ENCODE measurements at regions not wholly inside any gene's neighbourhood (a gene's known extent, or its start where the extent isn't known, plus 50 kb on each side); places are given as distances from the start of the nearest gene placed in this dataset.

GRCh38 chr1:87787551-87787950 lies 458.9 kb downstream of the LMO4 start:
- TF ChIP-seq, protein P1, sequence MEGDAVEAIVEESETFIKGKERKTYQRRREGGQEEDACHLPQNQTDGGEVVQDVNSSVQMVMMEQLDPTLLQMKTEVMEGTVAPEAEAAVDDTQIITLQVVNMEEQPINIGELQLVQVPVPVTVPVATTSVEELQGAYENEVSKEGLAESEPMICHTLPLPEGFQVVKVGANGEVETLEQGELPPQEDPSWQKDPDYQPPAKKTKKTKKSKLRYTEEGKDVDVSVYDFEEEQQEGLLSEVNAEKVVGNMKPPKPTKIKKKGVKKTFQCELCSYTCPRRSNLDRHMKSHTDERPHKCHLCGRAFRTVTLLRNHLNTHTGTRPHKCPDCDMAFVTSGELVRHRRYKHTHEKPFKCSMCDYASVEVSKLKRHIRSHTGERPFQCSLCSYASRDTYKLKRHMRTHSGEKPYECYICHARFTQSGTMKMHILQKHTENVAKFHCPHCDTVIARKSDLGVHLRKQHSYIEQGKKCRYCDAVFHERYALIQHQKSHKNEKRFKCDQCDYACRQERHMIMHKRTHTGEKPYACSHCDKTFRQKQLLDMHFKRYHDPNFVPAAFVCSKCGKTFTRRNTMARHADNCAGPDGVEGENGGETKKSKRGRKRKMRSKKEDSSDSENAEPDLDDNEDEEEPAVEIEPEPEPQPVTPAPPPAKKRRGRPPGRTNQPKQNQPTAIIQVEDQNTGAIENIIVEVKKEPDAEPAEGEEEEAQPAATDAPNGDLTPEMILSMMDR (IDR thresholded peaks at IDR 0.05) = no peak
- H3K4me1 ChIP-seq = no peaks in the 10 kb centered on the region
- H3K27ac ChIP-seq = no peak overlapping the region
- no peaks in the 10 kb centered on the region for H3K9me3 ChIP-seq
- H3K4me3 ChIP-seq = no peak overlapping the region
- ATAC-seq = no peak
- no peak for DNase-seq
- H3K27me3 ChIP-seq (ENCODE audit: insufficient read depth in 3 of 3, low read length in 2 of 3) = no peaks in the 10 kb centered on the region
- WGBS, 3 donors = 31 to 44% (median 36%) methylated on average over 3 of the region's 3 CpGs
- H3K36me3 ChIP-seq (ENCODE audit: insufficient read depth in 1 of 2, low read depth in 1 of 2) = no peaks in the 10 kb centered on the region
- intact Hi-C loops (cut with DNase I) = no loop called here

GRCh38 chr1:87790756-87791155 lies 462.1 kb downstream of the LMO4 start:
- H3K9me3 ChIP-seq = no peaks in the 10 kb centered on the region
- ATAC-seq (no peak), DNase-seq (no peak)
- H3K4me3 ChIP-seq = no peak overlapping the region
- no peak overlapping the region for H3K27ac ChIP-seq
- no peaks in the 10 kb centered on the region for H3K27me3 ChIP-seq (ENCODE audit: insufficient read depth in 3 of 3, low read length in 2 of 3)
- H3K4me1 ChIP-seq = no peaks in the 10 kb centered on the region
- H3K36me3 ChIP-seq (ENCODE audit: insufficient read depth in 1 of 2, low read depth in 1 of 2) = no peaks in the 10 kb centered on the region
- 78 to 84% (median 82%) methylated on average over 2 of the region's 2 CpGs for WGBS, 3 donors
- intact Hi-C loops (cut with DNase I) = no loop called here
- TF ChIP-seq, protein P1 (IDR thresholded peaks at IDR 0.05) = no peak

DNA sequence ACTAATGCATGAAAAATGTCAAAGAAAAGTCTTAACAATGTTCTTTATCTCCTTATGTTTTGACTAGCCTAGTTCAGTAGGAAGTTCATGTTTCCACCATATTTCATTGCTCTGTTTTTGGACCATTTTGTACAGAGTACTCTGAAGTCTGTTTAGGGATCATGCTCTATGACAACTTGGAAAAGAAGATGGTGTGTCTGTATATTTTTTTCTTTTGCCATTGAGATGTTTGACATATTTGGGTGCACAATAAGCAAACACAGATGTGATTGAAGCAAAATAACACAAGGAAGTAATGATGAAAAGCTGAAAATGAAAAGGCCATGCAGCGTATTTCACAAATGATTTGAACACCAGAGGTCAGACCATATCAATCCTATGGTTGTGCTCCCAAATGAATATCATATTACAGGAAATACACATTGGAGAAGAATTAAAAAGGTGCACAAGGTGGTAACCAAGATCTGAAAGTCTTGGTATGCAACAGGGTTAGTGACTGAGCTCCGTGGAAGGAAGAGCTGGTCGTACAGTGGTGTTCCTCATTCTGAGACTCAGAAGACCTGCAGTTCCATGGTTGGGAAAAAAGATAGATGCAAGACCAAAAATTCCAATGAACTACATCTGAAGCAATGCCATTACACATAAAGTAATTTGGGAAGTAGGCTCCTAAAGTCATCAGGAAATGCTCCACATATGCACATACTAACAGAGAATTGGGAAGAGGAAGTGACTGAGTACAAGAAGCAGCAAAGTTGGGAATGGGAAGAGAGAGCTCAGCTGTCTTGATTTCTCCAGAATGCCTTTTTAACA lies 463.5 kb downstream of the LMO4 start:
- H3K27me3 ChIP-seq (ENCODE audit: insufficient read depth in 3 of 3, low read length in 2 of 3) = no peaks in the 10 kb centered on the region
- no peaks in the 10 kb centered on the region for H3K36me3 ChIP-seq (ENCODE audit: insufficient read depth in 1 of 2, low read depth in 1 of 2)
- H3K27ac ChIP-seq = no peak overlapping the region
- ATAC-seq (no peak), DNase-seq (no peak)
- 65 to 70% (median 68%) methylated on average over 3 of the region's 3 CpGs for WGBS, 3 donors
- TF ChIP-seq, protein P1 (IDR thresholded peaks at IDR 0.05) = no peak
- H3K4me1 ChIP-seq = no peaks in the 10 kb centered on the region
- intact Hi-C loops (cut with DNase I) = no loop called here
- H3K9me3 ChIP-seq = no peaks in the 10 kb centered on the region
- H3K4me3 ChIP-seq = no peak overlapping the region

DNA sequence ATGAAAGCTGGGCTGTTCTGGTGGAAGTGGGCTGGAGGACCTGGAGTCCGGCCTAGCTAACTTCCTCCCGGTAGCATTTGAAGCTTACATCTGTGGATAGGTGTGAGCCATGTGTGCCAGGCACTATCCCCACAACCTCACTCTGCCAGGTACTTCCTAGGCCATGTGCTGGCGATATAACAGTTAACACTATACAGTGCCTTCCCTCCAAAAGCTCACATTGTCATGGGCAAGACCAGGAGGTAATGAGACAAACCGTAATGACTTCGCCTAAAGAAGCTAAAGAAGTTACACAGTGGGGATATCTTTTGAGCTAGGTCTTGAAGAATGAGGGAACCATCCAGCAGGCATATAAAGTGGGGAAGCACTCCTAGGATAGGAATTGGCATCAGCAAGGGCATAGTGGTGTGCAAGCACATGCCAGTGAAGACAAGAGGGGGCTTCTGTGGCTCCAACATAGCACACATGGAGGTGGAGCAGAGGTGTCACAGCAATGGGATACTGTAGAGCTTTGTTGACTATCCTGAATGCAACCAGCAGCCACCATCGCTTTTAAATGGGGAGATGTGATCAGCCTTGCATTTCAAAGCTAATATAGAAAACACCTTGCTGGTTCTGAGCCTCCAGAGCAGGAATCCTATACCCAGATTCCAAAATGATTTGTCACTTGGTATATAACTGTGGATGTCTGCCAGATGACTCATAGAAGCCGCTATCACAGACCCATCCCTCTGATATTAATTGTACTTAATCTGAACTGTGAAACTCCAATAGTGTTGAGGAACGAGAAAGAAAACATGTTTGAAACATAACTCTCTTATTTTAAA lies 466.3 kb downstream of the LMO4 start:
- no peak for ATAC-seq
- Histone ChIP-seq H3K36me3 (ENCODE audit: insufficient read depth in 1 of 2, low read depth in 1 of 2) (no peaks in the 10 kb centered on the region), H3K4me1 (no peaks in the 10 kb centered on the region)

More for the DNA sequence above, 466.3 kb downstream of the LMO4 start:
- DNase-seq = no peak
- Histone ChIP-seq H3K27ac (no peak overlapping the region), H3K9me3 (no peaks in the 10 kb centered on the region), H3K27me3 (ENCODE audit: insufficient read depth in 3 of 3, low read length in 2 of 3) (no peaks in the 10 kb centered on the region), H3K4me3 (no peak overlapping the region)
- TF ChIP-seq, protein P1 (IDR thresholded peaks at IDR 0.05) = no peak
- intact Hi-C loops (cut with DNase I) = no loop called here
- WGBS, 3 donors = 76 to 81% (median 78%) methylated on average over 8 of the region's 8 CpGs
